HG03139 (cell line): ENCODE measurements at regions not wholly inside any gene's neighbourhood (a gene's known extent, or its start where the extent isn't known, plus 50 kb on each side); places are given as distances from the start of the nearest gene placed in this dataset.
"Not testable (repeated sequence)": the region's sequence is repeated elsewhere in the genome, so short reads cannot be mapped to it uniquely, and the experiment has no call there.

Experiments used
- ATAC-seq: cut with Tn5 transposase; IDR thresholded peaks from one replicate; pipeline ENCODE4 v1.9.1; 2021; ENCODE audit not compliant: unreplicated experiment

DNA sequence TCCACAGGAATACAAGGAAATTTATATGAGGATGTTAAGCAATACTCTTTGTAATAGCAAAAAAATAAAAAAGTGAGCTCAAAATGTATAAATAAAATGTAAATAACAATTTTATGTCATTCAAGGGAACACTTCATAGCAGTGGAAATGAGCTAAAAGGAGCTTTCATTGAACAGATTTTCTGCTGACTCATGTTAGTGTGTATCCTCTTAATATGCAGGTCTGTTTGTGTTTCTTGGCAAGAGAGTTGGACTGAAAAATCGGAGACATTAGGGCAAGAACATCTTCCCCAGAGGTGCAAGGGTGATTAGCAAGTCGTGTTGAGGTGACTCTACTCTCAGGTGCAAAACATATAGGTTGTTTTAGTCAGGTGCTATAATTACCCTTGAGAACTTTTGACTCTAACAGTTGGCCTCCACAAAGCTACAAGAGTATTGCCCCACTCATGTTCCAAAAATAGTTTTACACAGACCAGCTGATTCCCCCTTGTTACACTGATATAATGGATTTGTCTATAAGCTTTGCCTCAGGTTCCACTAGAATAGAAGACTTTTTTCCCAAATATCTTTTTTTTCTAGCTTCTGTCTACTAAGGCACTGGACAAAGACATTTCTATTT is 702.9 kb downstream of the TENT5A start:
- ATAC-seq, result no peak

DNA sequence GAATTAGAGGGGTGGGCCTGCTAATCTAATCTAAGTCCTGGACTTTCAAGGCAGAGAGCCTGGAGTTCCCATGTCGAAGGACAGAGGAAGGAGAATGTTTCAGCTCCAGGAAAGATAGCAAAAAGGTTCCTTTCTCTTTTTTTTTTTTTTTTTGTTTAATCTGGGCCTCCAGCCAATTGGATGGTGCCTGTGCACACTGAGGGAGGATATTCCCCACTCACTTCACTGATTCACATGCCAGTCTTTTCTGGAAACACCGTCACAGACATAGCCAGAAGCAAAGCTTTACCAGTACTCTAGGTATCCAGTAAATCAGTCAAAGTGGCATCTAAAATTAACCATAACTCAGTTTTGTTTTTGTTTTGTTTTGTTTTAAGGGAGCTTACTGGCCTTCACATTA is 721.1 kb downstream of the TENT5A start:
- no peak for ATAC-seq

DNA sequence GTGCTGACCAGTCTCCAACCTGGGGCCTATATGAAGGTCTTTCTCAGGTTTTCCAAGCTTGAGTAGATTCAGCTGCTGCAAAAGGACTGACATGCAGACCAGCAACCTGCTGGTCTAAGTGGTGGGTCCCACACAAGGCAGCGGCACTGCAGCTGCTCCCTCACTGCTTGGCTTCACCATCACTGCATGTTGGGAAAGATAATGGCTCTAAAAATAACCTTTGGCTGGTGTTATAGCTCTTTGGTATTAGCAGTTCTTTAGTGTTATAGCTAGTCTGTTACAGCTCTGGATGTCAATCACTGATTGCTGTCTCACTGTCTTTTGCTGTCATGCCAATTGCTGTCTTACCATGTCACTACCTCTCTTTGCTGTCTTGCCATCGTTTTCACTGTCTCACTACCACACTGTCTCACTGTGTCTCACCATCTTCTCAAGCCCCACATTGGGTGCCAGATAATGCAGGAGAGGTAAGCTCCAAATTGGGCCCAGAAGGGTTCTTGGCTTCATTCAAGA is 726.4 kb downstream of the TENT5A start:
- no peak for ATAC-seq

GRCh38 chr6:81023709-81024108 is 728.8 kb downstream of the TENT5A start:
- no peak for ATAC-seq

DNA sequence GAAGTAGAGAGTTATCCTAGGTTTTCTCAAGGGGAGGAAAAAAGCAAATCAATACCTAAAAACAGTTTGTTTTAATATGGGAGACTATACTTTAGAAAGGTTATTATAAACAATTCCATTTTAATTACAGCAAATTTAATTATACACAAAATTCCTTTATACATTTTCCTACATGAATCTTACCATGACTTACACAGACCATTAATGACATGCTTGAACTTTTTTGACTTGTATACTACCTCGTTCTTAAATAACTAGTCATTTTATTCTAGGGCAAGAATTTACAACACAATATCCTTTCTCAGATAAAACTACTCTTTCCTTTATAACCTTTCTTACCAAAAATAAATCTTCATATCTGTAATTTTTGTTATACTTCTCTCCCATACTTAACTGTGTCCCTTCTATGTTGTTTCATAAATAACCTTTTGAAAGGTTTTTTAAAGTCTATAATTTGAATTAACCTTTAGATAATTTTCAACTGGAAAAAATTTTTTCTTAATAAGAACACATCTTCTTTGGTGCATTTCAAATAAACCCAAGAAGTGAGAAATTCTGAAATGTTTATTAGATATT is 729.4 kb downstream of the TENT5A start:
- ATAC-seq, result no peak

DNA sequence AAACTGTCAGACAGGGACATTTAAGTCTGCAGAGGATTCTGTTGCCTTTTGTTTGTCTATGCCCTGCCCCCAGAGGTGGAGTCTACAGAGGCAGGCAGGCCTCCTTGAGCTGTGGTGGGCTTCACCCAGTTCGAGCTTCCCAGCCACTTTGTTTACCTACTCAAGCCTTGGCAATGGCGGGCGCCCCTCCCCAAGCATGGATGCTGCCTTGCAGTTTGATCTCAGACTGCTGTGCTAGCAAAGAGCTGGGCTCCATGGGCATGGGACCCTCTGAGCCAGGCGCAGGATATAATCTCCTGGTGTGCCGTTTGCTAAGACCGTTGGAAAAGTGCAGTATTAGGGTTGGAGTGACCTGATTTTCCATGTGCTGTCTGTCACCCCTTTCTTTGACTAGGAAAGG is 734.9 kb downstream of the TENT5A start:
- ATAC-seq, result not testable (repeated sequence)

DNA sequence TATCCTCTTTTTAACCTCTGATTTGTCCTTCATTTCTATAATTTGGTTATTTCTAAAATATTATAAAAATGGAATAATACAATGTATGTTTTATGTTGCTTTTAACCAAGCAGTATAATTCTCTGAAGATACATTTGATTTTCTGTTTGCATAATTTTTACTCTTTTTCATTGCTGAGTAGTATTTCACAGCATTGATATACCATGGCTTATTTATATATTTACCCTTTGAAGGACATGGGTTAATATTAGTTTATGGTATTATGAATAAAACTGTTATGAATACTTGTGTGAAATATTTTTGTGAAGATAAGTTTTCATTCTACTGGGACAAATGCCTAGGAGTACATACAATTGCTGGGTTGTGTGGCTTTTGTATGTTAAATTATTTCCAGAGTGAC is 748.6 kb downstream of the TENT5A start:
- ATAC-seq, result no peak

DNA sequence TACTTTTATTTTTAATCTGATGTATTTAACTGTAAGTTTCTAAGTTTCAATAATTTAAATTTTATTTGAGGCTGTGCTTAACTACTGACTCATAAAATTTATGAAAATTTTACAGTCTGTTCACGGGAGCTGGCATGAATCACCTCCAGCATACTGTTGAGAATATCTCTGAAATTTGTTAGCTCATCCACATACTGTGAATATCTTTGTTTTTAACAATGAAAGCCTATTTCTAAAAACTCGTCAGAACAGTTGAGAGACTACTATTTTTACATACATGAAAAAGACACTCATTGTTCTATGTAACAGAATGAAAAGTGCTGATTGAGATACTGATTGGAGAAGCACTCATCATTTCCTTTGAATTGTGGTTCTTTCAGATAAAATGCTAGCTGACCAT is 749.3 kb downstream of the TENT5A start:
- no peak for ATAC-seq

GRCh38 chr6:81002126-81002525 is 750.4 kb downstream of the TENT5A start:
- ATAC-seq, result no peak

GRCh38 chr6:80991316-80991715 is 761.2 kb downstream of the TENT5A start:
- no peak for ATAC-seq

DNA sequence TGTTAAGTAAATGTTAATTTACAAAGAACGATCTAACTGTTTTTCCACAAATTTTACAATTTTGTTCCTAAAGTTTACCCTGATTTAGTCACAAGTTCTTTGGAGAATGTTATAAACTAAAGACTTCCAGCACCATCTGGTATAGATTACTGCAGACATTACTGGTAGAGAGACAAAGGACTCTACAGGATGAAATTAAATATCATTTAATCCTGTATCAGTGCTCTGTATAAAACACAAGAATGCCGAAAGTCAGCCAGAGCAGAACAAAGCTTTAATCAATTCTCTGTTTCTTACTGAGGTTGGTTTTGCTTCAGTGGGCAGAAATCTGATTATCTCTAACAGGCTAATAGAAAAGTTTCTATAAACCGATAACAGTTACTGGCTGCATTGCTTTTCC is 763.6 kb downstream of the TENT5A start:
- no peak for ATAC-seq

- ATAC-seq, result no peak
These were observed 764.2 kb downstream of the TENT5A start for GRCh38 chr6:80988286-80988685.

GRCh38 chr6:80981226-80981625 is 771.3 kb downstream of the TENT5A start:
- ATAC-seq, result not testable (repeated sequence)

GRCh38 chr6:80976336-80976735 is 776.1 kb downstream of the TENT5A start:
- no peak for ATAC-seq

- no peak for ATAC-seq
These were observed 777.9 kb downstream of the TENT5A start for GRCh38 chr6:80974579-80974978.

DNA sequence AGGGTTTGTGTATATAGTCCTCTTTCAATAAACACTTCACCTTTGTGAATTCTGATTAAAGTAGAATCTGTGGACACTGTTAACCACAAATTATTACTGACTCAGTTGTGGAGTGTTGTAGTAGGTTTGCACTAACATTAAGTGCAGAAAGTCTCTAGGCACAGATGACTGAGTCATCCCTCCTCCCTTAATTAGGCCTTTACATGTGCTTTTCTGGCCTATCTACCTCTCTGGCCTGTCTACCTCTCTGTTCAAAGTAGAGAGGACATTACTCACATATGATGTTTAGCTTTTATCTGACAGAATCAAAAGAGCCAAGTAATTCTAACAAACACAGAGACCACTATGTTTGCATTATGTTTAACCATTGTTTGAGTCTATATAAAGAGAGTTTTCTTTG is 783.0 kb downstream of the TENT5A start:
- ATAC-seq, result no peak

DNA sequence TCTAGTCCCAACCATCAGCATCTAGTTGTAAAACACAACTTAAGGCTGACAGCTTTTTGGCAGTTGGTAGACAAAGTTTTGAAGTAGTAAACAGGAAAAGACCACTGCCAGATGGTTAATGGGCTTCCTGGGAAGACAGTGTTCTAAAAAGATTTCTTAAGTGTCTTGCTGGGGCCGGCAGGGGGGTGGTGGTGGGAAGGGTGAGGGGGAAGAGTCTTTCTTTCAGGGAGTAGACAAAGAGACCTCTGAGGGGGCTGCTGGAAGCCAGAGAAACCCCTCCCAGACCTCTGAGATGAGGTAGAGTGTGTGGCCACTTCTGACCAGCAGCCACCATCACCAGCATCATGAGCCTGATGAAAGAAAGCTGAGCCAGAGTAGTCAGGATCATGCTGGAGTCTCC is 784.9 kb downstream of the TENT5A start:
- no peak for ATAC-seq

DNA sequence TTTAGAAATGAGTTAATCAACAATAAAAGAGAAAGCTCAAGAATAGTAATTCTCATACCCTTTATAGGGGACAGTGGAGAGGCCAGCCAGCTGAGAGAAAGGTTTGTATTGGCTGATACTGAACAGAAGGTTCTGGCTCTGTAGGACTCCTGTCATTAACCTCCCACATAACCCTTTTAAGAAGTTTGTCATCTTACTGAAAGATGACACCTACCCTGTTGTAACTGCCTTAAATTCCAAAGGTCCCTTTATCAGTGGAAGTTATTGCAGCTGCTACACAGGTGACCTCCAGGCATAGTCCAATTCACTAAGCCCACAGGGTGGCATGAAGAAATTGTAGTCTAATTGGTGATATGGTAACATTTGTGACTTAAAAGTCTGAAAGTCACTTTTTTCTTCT is 790.1 kb downstream of the TENT5A start:
- ATAC-seq, result no peak

GRCh38 chr6:80961166-80961565 is 791.3 kb downstream of the TENT5A start:
- no peak for ATAC-seq

- ATAC-seq, result no peak
These were observed 793.4 kb downstream of the TENT5A start for GRCh38 chr6:80959034-80959433.

- no peak for ATAC-seq
These were observed 795.6 kb downstream of the TENT5A start for GRCh38 chr6:80956898-80957297.

DNA sequence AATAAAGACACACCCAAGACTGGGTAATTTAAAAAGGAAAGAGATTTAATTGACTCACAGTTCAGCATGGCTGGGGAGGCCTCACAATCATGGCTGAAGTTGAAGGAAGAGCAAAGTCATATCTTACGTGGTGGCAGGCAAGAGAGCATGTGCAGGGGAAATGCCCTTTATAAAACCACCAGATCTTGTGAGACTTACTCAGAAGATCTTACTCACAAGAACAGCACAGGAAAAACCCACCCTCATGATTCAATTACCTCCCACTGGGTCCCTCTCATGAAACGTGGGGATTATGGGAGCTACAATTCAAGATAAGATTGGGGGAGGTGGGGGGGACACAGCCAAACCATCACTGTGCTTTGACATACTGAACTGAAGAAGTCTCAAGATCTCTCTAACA is 800.0 kb downstream of the TENT5A start:
- not testable (repeated sequence) for ATAC-seq

GRCh38 chr6:80946402-80946801 is 806.1 kb downstream of the TENT5A start:
- no peak for ATAC-seq
